ENCODE measurements at regions not wholly inside any gene's neighbourhood (a gene's known extent, or its start where the extent isn't known, plus 50 kb on each side); places are given as distances from the start of the nearest gene placed in this dataset.

GRCh38 chr2:126752876-126753275 is 96.9 kb downstream of the GYPC start:
- no peak for DNase-seq
- TF ChIP-seq, protein P1, sequence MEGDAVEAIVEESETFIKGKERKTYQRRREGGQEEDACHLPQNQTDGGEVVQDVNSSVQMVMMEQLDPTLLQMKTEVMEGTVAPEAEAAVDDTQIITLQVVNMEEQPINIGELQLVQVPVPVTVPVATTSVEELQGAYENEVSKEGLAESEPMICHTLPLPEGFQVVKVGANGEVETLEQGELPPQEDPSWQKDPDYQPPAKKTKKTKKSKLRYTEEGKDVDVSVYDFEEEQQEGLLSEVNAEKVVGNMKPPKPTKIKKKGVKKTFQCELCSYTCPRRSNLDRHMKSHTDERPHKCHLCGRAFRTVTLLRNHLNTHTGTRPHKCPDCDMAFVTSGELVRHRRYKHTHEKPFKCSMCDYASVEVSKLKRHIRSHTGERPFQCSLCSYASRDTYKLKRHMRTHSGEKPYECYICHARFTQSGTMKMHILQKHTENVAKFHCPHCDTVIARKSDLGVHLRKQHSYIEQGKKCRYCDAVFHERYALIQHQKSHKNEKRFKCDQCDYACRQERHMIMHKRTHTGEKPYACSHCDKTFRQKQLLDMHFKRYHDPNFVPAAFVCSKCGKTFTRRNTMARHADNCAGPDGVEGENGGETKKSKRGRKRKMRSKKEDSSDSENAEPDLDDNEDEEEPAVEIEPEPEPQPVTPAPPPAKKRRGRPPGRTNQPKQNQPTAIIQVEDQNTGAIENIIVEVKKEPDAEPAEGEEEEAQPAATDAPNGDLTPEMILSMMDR (IDR thresholded peaks at IDR 0.05) = no peak
- no peak for TF ChIP-seq POLR2A (IDR thresholded peaks at IDR 0.05)

GRCh38 chr2:126753501-126754212 is 97.7 kb downstream of the GYPC start:
- Histone ChIP-seq H3K27me3 (no peaks in the 10 kb centered on the region), H3K4me1 (no peaks in the 10 kb centered on the region), H3K9me3 (no peaks in the 10 kb centered on the region), H3K4me3 (no peak overlapping the region), H3K36me3 (no peaks in the 10 kb centered on the region), H3K27ac (no peak overlapping the region)
- WGBS, 2 donors = 56 to 79% methylated on average over 3 to 8 of the region's 11 CpGs
- DNase-seq = no peak
- intact Hi-C loops (cut with DNase I) = no loop called here
- TF ChIP-seq, protein P1 (IDR thresholded peaks at IDR 0.05) = no peak
- TF ChIP-seq POLR2A (IDR thresholded peaks at IDR 0.05) = no peak

More at GRCh38 chr2:126752876-126753275, 96.9 kb downstream of the GYPC start:
- no peaks in the 10 kb centered on the region for H3K27me3 ChIP-seq
- H3K9me3 ChIP-seq = no peaks in the 10 kb centered on the region
- 100% methylated on average over 2 of the region's 4 CpGs; no CpG with 5 or more reads in 1 of the 2 donors for WGBS, 2 donors
- H3K27ac ChIP-seq = no peak overlapping the region
- intact Hi-C loops (cut with DNase I) = no loop called here
- no peaks in the 10 kb centered on the region for H3K4me1 ChIP-seq
- H3K36me3 ChIP-seq = no peaks in the 10 kb centered on the region
- no peak overlapping the region for H3K4me3 ChIP-seq

- Histone ChIP-seq H3K36me3 (no peaks in the 10 kb centered on the region), H3K4me3 (no peak overlapping the region), H3K27ac (no peak overlapping the region), H3K27me3 (no peaks in the 10 kb centered on the region), H3K9me3 (no peaks in the 10 kb centered on the region), H3K4me1 (no peaks in the 10 kb centered on the region)
- 51 to 100% methylated on average over 1 to 3 of the region's 5 CpGs for WGBS, 2 donors
- intact Hi-C loops (cut with DNase I) = no loop called here
- TF ChIP-seq, protein P1 (IDR thresholded peaks at IDR 0.05) = no peak
- no peak for TF ChIP-seq POLR2A (IDR thresholded peaks at IDR 0.05)
- no peak for DNase-seq
Observed at GRCh38 chr2:126754240-126755004, 98.5 kb downstream of the GYPC start.

DNA sequence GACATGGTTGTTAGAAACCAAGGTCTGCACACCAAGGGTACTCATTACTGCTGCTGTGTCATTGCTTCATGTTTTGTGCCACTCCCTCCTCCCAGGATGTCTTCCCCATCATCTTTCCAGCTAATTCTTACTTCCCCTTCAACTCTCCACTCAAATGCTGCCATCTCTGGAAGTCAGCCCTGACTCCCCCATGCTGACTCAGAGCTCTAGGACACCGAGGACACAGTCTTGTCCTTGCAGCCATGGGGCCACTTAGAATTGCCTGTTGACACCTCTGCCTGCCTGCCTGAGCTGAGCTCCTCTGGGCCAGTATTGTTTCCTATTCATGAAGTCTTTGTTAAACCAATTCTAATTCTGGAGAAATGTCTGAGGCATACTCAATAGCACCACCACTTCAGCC is 100.2 kb downstream of the GYPC start:
- Histone ChIP-seq H3K27ac (no peak overlapping the region), H3K4me3 (no peak overlapping the region), H3K36me3 (no peaks in the 10 kb centered on the region), H3K27me3 (no peaks in the 10 kb centered on the region), H3K4me1 (no peaks in the 10 kb centered on the region), H3K9me3 (no peaks in the 10 kb centered on the region)
- no peak for TF ChIP-seq POLR2A (IDR thresholded peaks at IDR 0.05)
- TF ChIP-seq, protein P1 (IDR thresholded peaks at IDR 0.05) = no peak
- intact Hi-C loops (cut with DNase I) = no loop called here
- 71 to 83% methylated on average over 1 of the region's 1 CpG for WGBS, 2 donors
- no peak for DNase-seq

GRCh38 chr2:126761256-126761980 is 105.5 kb downstream of the GYPC start:
- Histone ChIP-seq H3K36me3 (no peaks in the 10 kb centered on the region), H3K4me3 (no peak overlapping the region), H3K4me1 (no peaks in the 10 kb centered on the region), H3K27me3 (no peaks in the 10 kb centered on the region), H3K9me3 (no peaks in the 10 kb centered on the region), H3K27ac (no peak overlapping the region)
- intact Hi-C loops (cut with DNase I) = no loop called here
- DNase-seq = no peak
- TF ChIP-seq, protein P1 (IDR thresholded peaks at IDR 0.05) = no peak
- TF ChIP-seq POLR2A (IDR thresholded peaks at IDR 0.05) = no peak
- WGBS, 2 donors = 76 to 79% methylated on average over 5 of the region's 6 CpGs
